ENCODE measurements at regions not wholly inside any gene's neighbourhood (a gene's known extent, or its start where the extent isn't known, plus 50 kb on each side); places are given as distances from the start of the nearest gene placed in this dataset.

- TF ChIP-seq RAD21 (IDR thresholded peaks at IDR 0.05; ENCODE audit: low read depth) (no peak), TCF12 (IDR thresholded peaks at IDR 0.05; ENCODE audit: low read depth) (no peak), CEBPB (IDR thresholded peaks at IDR 0.05) (no peak), EGR1 (IDR thresholded peaks at IDR 0.05) (no peak), EP300 (IDR thresholded peaks at IDR 0.05; ENCODE audit: borderline replicate concordance) (no peak), USF1 (IDR thresholded peaks at IDR 0.05) (no peak), MAX (IDR thresholded peaks at IDR 0.05) (no peak), CREB1 (IDR thresholded peaks at IDR 0.05; ENCODE audit: low read depth) (no peak), REST (IDR thresholded peaks at IDR 0.05; ENCODE audit: low read depth) (no peak)
These were observed 452.0 kb upstream of the SOX9 start for GRCh38 chr17:71668807-71669206.

- TF ChIP-seq USF1 (IDR thresholded peaks at IDR 0.05), result no peak
- peak; percentile 37; the same call in 1 of the 2 replicates for TF ChIP-seq REST (IDR thresholded peaks at IDR 0.05; ENCODE audit: low read depth)
These were observed 443.4 kb upstream of the SOX9 start for GRCh38 chr17:71677439-71677838.

GRCh38 chr17:71679832-71680231 lies 441.0 kb upstream of the SOX9 start:
- TF ChIP-seq TEAD4 (IDR thresholded peaks at IDR 0.05) (no peak), CEBPB (IDR thresholded peaks at IDR 0.05) (no peak), EGR1 (IDR thresholded peaks at IDR 0.05) (no peak), NFIC (IDR thresholded peaks at IDR 0.05) (no peak), ZBTB7A (IDR thresholded peaks at IDR 0.05; ENCODE audit: low read depth) (no peak), EP300 (IDR thresholded peaks at IDR 0.05; ENCODE audit: borderline replicate concordance) (no peak)

- TF ChIP-seq USF1 (IDR thresholded peaks at IDR 0.05) (no peak), TEAD4 (IDR thresholded peaks at IDR 0.05) (no peak), TAF1 (IDR thresholded peaks at IDR 0.05; ENCODE audit: low read depth) (no peak), NFIC (IDR thresholded peaks at IDR 0.05) (no peak), REST (IDR thresholded peaks at IDR 0.05; ENCODE audit: low read depth) (no peak), TCF12 (IDR thresholded peaks at IDR 0.05; ENCODE audit: low read depth) (no peak), RAD21 (IDR thresholded peaks at IDR 0.05; ENCODE audit: low read depth) (no peak), FOXM1 (IDR thresholded peaks at IDR 0.05; ENCODE audit: borderline replicate concordance, low read depth) (no peak), YY1 (IDR thresholded peaks at IDR 0.05; ENCODE audit: low read depth) (no peak), CREB1 (IDR thresholded peaks at IDR 0.05; ENCODE audit: low read depth) (no peak), EGR1 (IDR thresholded peaks at IDR 0.05) (no peak), EP300 (IDR thresholded peaks at IDR 0.05; ENCODE audit: borderline replicate concordance) (no peak), CEBPB (IDR thresholded peaks at IDR 0.05) (no peak)
These were observed 439.2 kb upstream of the SOX9 start for GRCh38 chr17:71681427-71682173.

- TF ChIP-seq FOXM1 (IDR thresholded peaks at IDR 0.05; ENCODE audit: borderline replicate concordance, low read depth) (no peak), ZBTB7A (IDR thresholded peaks at IDR 0.05; ENCODE audit: low read depth) (no peak), RAD21 (IDR thresholded peaks at IDR 0.05; ENCODE audit: low read depth) (no peak), NFIC (IDR thresholded peaks at IDR 0.05) (no peak), MAX (IDR thresholded peaks at IDR 0.05) (no peak), TEAD4 (IDR thresholded peaks at IDR 0.05) (no peak), YY1 (IDR thresholded peaks at IDR 0.05; ENCODE audit: low read depth) (no peak), CEBPB (IDR thresholded peaks at IDR 0.05) (no peak), CREB1 (IDR thresholded peaks at IDR 0.05; ENCODE audit: low read depth) (no peak), REST (IDR thresholded peaks at IDR 0.05; ENCODE audit: low read depth) (no peak), TAF1 (IDR thresholded peaks at IDR 0.05; ENCODE audit: low read depth) (no peak), USF1 (IDR thresholded peaks at IDR 0.05) (no peak), TCF12 (IDR thresholded peaks at IDR 0.05; ENCODE audit: low read depth) (no peak), EGR1 (IDR thresholded peaks at IDR 0.05) (no peak), EP300 (IDR thresholded peaks at IDR 0.05; ENCODE audit: borderline replicate concordance) (no peak)
These were observed 438.7 kb upstream of the SOX9 start for GRCh38 chr17:71682174-71682494.
